VCaP (cell line): ENCODE measurements at regions not wholly inside any gene's neighbourhood (a gene's known extent, or its start where the extent isn't known, plus 50 kb on each side); places are given as distances from the start of the nearest gene placed in this dataset.

Experiments
- H3K27ac ChIP-seq: fragments of 450-650 bp; 2 replicates; pipeline ENCODE4 v1.5.1; 2017
- CTCF ChIP-seq: fragments of 450-650 bp; conservative IDR thresholded peaks from 2 replicates; pipeline ENCODE4 v1.5.1; 2017; ENCODE audit warnings: mild to moderate bottlenecking, moderate library complexity

DNA sequence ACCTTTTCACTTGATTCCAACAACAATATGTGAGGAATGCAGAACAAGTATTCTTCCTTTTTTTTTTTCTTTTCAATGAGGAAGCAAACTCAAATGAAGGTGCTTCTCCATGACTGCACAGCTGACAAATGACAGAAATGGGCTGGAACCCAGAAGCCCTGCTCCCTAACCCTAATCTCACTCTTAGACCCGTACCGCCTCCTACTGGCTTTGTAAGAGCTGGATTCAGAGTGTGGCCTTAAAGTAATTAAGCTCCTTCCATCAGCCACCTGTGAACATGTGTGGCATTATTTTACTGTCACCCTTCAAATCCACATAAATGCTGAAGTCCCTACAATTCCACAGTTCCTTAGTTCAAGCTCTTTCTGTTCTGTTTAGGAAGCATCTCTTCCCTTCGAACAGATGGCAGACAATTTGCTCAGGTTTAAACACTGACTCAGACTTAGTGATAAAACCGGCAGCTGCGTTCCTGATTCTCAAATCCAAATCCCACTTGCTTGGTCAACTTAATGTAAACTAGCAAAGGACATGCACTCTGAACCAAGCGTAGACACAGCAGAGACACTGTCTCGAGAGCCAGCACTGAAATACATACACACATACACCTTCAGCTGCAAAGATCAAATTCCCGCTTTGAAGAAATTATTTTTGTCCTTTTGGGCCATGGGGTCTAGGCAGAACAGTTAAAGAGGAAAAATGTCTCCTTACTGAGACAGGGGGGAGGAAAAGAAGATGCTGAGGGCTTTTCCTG, 316.7 kb upstream of the TLE4 start:
- H3K27ac ChIP-seq: no peak overlapping the region
- TF ChIP-seq CTCF: no peak

DNA sequence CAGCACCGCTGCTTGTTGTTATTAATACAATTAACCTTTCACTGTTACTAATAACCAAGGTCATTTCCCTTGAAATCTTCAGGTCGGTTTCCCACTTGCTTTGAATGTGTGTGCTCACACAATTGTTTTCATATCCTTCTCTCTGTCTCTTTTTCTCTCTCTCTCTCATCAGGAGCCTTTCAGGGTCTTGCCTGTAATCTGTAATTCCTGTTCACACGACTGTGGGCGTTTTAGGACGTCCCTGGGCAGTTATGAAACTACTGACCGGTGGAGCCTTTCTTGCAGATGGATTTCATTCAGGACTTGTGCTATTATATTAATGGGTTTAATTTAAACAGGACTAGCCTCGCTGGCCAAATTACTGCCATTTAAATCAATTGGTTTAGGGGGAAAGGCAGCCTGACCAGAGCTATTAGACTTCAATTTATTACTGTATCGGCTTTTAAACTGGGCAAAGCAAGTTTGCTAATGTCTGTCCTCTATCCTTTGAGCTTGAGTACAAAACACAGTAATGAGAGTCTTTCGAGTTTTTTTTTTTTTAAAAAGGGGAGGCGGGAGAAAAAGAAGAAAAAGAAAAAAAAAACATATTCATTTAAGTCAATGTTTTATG, 316.0 kb upstream of the TLE4 start:
- TF ChIP-seq CTCF: no peak
- H3K27ac ChIP-seq: no peak overlapping the region

DNA sequence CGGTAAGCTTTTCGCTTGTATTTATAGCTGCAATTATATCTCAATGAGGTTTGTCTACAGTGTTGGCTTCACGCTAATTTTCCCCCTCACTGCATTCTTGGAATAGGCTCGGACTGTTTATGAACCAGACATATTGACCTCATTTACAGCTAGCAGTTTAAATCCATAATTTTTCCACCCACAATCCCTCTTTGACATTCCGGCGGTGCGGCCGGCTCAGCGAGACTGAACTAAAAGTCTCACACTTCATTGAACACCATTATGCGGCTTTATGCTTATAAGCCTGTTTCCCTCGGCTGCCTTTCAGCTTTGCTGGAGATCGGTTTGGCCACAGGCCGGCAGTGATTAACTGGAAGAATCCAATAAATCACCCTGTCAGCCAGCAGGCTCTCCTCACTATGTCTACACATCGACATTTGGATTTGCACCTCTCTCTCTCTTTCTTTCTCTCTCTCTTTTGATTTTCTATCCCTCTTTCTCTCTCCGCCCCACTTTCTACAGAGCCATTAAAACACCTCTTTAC, 315.0 kb upstream of the TLE4 start:
- no peak overlapping the region; the same call in 1 of the 2 replicates for H3K27ac ChIP-seq
- TF ChIP-seq CTCF: no peak

- no peak for TF ChIP-seq CTCF
These were observed 314.5 kb upstream of the TLE4 start for GRCh38 chr9:79257228-79257781.

GRCh38 chr9:79257790-79258351, 313.9 kb upstream of the TLE4 start:
- TF ChIP-seq CTCF: no peak
- no peak overlapping the region for H3K27ac ChIP-seq

More at GRCh38 chr9:79257228-79257781, 314.5 kb upstream of the TLE4 start:
- no peak overlapping the region; the same call in 1 of the 2 replicates for H3K27ac ChIP-seq

- TF ChIP-seq CTCF: no peak
These were observed 311.9 kb upstream of the TLE4 start for GRCh38 chr9:79259858-79260257.

DNA sequence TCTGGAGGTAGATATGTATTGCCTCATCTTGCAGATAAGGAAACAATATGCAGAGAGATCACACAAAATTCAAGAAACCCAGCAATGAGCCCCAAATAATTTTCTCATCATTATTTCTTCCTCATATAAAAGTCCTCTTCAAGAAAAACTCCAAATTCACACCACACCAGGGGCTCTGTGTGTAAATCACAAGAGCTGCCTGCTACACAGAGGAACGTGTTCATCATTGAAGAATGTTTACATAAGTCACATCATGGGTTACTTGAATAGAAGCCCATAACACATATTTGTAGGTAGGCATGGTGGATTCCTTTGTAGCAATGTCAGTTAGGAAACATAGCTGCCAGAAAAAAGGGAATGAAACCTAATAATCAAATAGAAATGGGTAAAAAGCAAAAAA, 308.1 kb upstream of the TLE4 start:
- H3K27ac ChIP-seq: no peak overlapping the region
- TF ChIP-seq CTCF: no peak

More at GRCh38 chr9:79259858-79260257, 311.9 kb upstream of the TLE4 start:
- H3K27ac ChIP-seq: no peak overlapping the region
